Pancreas (tissue), 10 donors: ENCODE measurements at regions not wholly inside any gene's neighbourhood (a gene's known extent, or its start where the extent isn't known, plus 50 kb on each side); places are given as distances from the start of the nearest gene placed in this dataset.
A peak's percentile ranks its signal among the peaks of the same experiment; 100 is the strongest.

Experiments
- ATAC-seq, 4 donors: fragments of 200-7000 bp; cut with Tn5 transposase; one replicate each; pipeline versions ENCODE4 v1.8.0 to v1.9.1; 2020; ENCODE audit warnings: mild to moderate bottlenecking in 4 of 4, moderate library complexity in 4 of 4
- DNase-seq, 6 donors: peaks; one replicate each; pipeline ENCODE4 v3.0.0-alpha.2; 2020
- FAIRE-seq: peaks from 2 replicates; lab custom pipeline; 2012; peaks lifted over from hg19 to GRCh38; lab: Jason Lieb, UNC
- H3K27ac ChIP-seq, 4 donors: fragments of 200-600 bp; sonication (generic); 1 replicate in 3 of 4; 2 replicates in 1 of 4; pipeline versions ENCODE4 v1.5.0 to v1.8.0; 2020
- H3K27me3 ChIP-seq, 4 donors: fragments of 200-600 bp; one replicate each; pipeline ENCODE4 v1.8.0; 2021
- H3K36me3 ChIP-seq, 3 donors: fragments of 200-600 bp; sonication (generic) in 1 of 3; one replicate each; pipeline versions ENCODE4 v1.5.0 to v1.8.0; 2020 to 2021
- H3K4me1 ChIP-seq, 3 donors: fragments of 200-600 bp; one replicate each; pipeline ENCODE4 v1.8.0; 2021
- H3K4me3 ChIP-seq, 4 donors: fragments of 200-600 bp; sonication (generic) in 2 of 4; one replicate each; pipeline versions ENCODE4 v1.5.0 to v1.8.0; 2020 to 2021
- H3K9me3 ChIP-seq, 4 donors: fragments of 200-600 bp; one replicate each; pipeline ENCODE4 v1.8.0; 2021
- CTCF ChIP-seq, 4 donors: fragments of 200-600 bp; sonication (generic) in 3 of 4; IDR thresholded peaks; one replicate each; pipeline versions ENCODE4 v1.5.0 to v1.8.0; 2021; ENCODE audit warnings: antibody characterized with exemption in 4 of 4
- WGBS, 2 donors: extraction: QIAGEN DNeasy Blood & Tissue Kit; methylation state at CpG; one replicate each; pipeline ENCODE4 v1.1.7; 2013; 5-methylcytosine and 5-hydroxymethylcytosine counted together
- intact Hi-C, 3 donors: fragments of 100-400 bp; cut with DNase I; formaldehyde crosslinking; loops; one replicate each; pipeline versions ENCODE4 v1.11.1 to v1.14.2; 2022
- donor health status: healthy with polysubstance abuse.
- donor health status: DM: no; HTN: no; CAD: no; lungs with moderate emphysema.
- donor health status: DM: no; HTN: no; CAD: no.
- donor health status: control.
- donor health status: control.
- donor health status: Bipolar disorder and iron deficiency.
- donor health status: DM: yes; HTN: yes; CAD: no.
- donor health status: DM: no; HTN: no; CAD: no.
- donor health status: DM: no; HTN: no; CAD: no.
- donor health status: DM: yes; HTN: yes; CAD: no.

GRCh38 chr22:22185217-22185616 is 59.4 kb upstream of the VPREB1 start:
- no peak for TF ChIP-seq CTCF (IDR thresholded peaks at IDR 0.05)
- Histone ChIP-seq H3K27ac (no peak overlapping the region), H3K4me3 (no peak overlapping the region), H3K27me3 (peaks cover 0 to 3% (median 0%) of the 10 kb centered on the region in 4 donors), H3K9me3 (no peaks in the 10 kb centered on the region), H3K36me3 (no peaks in the 10 kb centered on the region), H3K4me1 (no peaks in the 10 kb centered on the region)
- WGBS, 2 donors = 37 to 54% methylated on average over 3 of the region's 3 CpGs
- no peak for DNase-seq
- ATAC-seq = no peak
- FAIRE-seq = no peak
- intact Hi-C loops = no loop called here

DNA sequence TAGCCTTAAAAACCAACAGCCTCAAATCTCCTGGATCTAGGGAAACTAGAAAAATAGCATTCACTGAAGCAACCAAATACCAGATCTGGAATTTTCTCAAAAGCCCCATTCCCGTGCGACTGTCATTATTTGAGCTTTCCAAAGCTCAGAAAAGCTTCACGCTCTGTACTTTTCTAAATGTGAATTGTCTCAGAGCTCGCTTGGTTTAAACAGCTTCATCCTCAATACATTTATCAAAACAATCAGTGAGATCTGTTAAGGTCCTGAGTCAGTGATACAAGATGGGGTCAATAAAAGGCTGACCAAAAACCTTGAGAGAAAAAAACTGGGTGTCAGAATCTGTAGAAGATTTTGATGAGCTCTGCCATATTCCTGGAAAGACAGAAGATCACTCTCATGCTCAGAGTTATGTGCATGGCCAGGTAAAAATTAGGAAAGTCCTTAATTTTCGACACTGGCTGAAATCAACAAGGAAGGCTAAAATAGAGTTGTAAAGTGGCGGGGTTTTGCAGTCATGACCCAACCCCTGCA is 60.2 kb upstream of the VPREB1 start:
- no peak for TF ChIP-seq CTCF (IDR thresholded peaks at IDR 0.05)
- no peaks in the 10 kb centered on the region for H3K36me3 ChIP-seq
- no peaks in the 10 kb centered on the region for H3K4me1 ChIP-seq
- intact Hi-C loops = no loop called here
- 55 to 59% methylated on average over 6 of the region's 6 CpGs for WGBS, 2 donors
- H3K27me3 ChIP-seq = peaks cover 0 to 3% (median 0%) of the 10 kb centered on the region in 4 donors
- H3K27ac ChIP-seq = no peak overlapping the region
- H3K9me3 ChIP-seq = no peaks in the 10 kb centered on the region
- DNase-seq (no peak), FAIRE-seq (no peak), ATAC-seq (no peak)
- H3K4me3 ChIP-seq = no peak overlapping the region

DNA sequence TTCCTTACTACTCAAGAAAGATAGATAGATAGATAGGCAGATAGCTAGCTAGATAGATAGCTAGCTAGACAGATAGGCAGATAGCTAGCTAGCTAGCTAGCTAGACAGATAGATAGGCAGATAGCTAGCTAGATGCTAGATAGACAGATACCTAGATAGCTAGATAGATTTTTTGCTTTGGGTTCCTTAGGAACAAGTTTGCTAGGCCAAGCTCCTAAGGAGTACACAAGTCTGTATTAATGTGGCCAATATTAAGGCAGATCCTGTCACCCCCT is 61.7 kb upstream of the VPREB1 start:
- Histone ChIP-seq H3K36me3 (no peaks in the 10 kb centered on the region), H3K4me1 (no peaks in the 10 kb centered on the region), H3K4me3 (no peak overlapping the region), H3K9me3 (no peaks in the 10 kb centered on the region), H3K27me3 (peaks cover 0 to 3% (median 0%) of the 10 kb centered on the region in 4 donors), H3K27ac (no peak overlapping the region)
- ATAC-seq = no peak
- intact Hi-C loops = no loop called here
- DNase-seq = no peak
- no peak for FAIRE-seq
- no peak for TF ChIP-seq CTCF (IDR thresholded peaks at IDR 0.05)

DNA sequence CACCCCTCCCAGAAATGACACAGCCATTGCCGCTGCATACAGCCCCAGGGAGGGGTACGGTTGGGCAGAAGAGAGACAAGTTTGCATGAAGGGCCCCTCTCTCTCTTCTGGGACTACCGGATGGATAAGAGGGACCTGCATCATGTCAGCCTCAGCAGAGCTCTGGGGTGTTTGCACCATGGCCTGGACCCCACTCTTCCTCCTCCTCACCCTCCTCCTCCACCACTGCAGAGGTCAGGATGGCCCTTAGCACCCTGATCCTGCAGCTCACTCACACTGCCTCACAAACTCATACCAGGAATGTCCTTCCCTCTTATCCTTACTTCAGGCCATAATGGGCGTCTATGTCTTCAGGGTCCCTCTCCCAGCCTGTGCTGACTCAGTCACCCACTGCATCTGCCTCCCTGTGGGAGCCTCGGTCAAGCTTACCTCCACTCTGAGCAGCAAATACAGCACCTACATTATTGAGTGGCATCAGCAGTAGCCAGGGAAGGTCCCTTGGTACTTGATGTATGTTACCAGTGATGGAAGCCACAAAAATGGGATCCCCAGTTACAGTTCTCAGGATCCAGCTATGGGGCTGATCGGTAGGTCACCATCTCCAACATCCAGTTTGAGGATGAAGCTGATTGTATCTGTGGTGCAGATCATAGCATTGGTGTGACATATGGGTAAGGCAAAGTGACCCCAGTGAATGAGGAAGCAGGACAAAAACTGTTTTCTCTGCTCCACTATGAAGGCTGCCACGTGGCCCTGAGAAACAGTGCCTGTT is 62.2 kb upstream of the VPREB1 start:
- DNase-seq = no peak
- no peaks in the 10 kb centered on the region for H3K4me1 ChIP-seq
- FAIRE-seq = no peak
- no peaks in the 10 kb centered on the region for H3K36me3 ChIP-seq
- H3K27ac ChIP-seq = no peak overlapping the region
- no peak for ATAC-seq
- intact Hi-C loops = no loop called here
- TF ChIP-seq CTCF (IDR thresholded peaks at IDR 0.05) = no peak
- H3K27me3 ChIP-seq = peaks cover 0 to 3% (median 0%) of the 10 kb centered on the region in 4 donors
- H3K9me3 ChIP-seq = no peaks in the 10 kb centered on the region
- no peak overlapping the region for H3K4me3 ChIP-seq
- WGBS, 2 donors = 74 to 80% methylated on average over 6 to 7 of the region's 7 CpGs

GRCh38 chr22:22181341-22181850 is 63.2 kb upstream of the VPREB1 start:
- H3K9me3 ChIP-seq = no peaks in the 10 kb centered on the region
- H3K27me3 ChIP-seq = peaks cover 0 to 3% (median 0%) of the 10 kb centered on the region in 4 donors
- no peaks in the 10 kb centered on the region for H3K4me1 ChIP-seq
- H3K36me3 ChIP-seq = no peaks in the 10 kb centered on the region
- ATAC-seq (peak; percentile 35 to 90 (median 87)), DNase-seq (no peak), FAIRE-seq (no peak)
- TF ChIP-seq CTCF (IDR thresholded peaks at IDR 0.05) = no peak
- no peak overlapping the region for H3K4me3 ChIP-seq
- intact Hi-C loops = no loop called here
- 20 to 28% methylated on average over 3 of the region's 3 CpGs for WGBS, 2 donors
- H3K27ac ChIP-seq = no peak overlapping the region
